HFFc6 (cell line): ENCODE measurements at regions not wholly inside any gene's neighbourhood (a gene's known extent, or its start where the extent isn't known, plus 50 kb on each side); places are given as distances from the start of the nearest gene placed in this dataset.

Source experiments
- DNase-seq: peaks from one replicate; pipeline ENCODE4 v3.0.0-alpha.2; 2018
- H3K27ac Mint-ChIP-seq: 2 replicates; pipeline ENCODE4 v1.8.0; 2020; ENCODE audit warnings: mild to moderate bottlenecking, mixed read lengths
- H3K27me3 Mint-ChIP-seq: 2 replicates; pipeline ENCODE4 v1.8.0; 2021; ENCODE audit warnings: mild to moderate bottlenecking, moderate library complexity, mixed read lengths; ENCODE audit not compliant: insufficient read depth
- H3K36me3 Mint-ChIP-seq: 2 replicates; pipeline ENCODE4 v1.8.0; 2021; ENCODE audit warnings: low read depth, mixed read lengths
- H3K4me1 Mint-ChIP-seq: 2 replicates; pipeline ENCODE4 v1.8.0; 2020; ENCODE audit warnings: low read depth, mixed read lengths
- H3K4me3 Mint-ChIP-seq: 2 replicates; pipeline ENCODE4 v1.8.0; 2020; ENCODE audit warnings: mild to moderate bottlenecking, moderate library complexity, mixed read lengths
- H3K9me3 Mint-ChIP-seq: 2 replicates; pipeline ENCODE4 v1.8.0; 2020; ENCODE audit warnings: mild to moderate bottlenecking, mixed read lengths
- TF ChIP-seq, protein P1 (sequence below): fragments of 200-600 bp; sonication (generic); IDR thresholded peaks from 2 replicates; pipeline ENCODE4 v1.5.0; 2021; ENCODE audit warnings: antibody characterized with exemption, mild to moderate bottlenecking

GRCh38 chr13:107459430-107459829, 755.9 kb downstream of the LIG4 start:
- TF ChIP-seq, protein P1, sequence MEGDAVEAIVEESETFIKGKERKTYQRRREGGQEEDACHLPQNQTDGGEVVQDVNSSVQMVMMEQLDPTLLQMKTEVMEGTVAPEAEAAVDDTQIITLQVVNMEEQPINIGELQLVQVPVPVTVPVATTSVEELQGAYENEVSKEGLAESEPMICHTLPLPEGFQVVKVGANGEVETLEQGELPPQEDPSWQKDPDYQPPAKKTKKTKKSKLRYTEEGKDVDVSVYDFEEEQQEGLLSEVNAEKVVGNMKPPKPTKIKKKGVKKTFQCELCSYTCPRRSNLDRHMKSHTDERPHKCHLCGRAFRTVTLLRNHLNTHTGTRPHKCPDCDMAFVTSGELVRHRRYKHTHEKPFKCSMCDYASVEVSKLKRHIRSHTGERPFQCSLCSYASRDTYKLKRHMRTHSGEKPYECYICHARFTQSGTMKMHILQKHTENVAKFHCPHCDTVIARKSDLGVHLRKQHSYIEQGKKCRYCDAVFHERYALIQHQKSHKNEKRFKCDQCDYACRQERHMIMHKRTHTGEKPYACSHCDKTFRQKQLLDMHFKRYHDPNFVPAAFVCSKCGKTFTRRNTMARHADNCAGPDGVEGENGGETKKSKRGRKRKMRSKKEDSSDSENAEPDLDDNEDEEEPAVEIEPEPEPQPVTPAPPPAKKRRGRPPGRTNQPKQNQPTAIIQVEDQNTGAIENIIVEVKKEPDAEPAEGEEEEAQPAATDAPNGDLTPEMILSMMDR = no peak
- Mint-ChIP-seq H3K27ac (no peak overlapping the region), H3K27me3 (no peaks in the 10 kb centered on the region; the same call in 1 of the 2 replicates), H3K4me1 (no peaks in the 10 kb centered on the region), H3K36me3 (no peaks in the 10 kb centered on the region), H3K4me3 (no peak overlapping the region), H3K9me3 (peaks cover 49% of the 10 kb centered on the region)
- DNase-seq = no peak

DNA sequence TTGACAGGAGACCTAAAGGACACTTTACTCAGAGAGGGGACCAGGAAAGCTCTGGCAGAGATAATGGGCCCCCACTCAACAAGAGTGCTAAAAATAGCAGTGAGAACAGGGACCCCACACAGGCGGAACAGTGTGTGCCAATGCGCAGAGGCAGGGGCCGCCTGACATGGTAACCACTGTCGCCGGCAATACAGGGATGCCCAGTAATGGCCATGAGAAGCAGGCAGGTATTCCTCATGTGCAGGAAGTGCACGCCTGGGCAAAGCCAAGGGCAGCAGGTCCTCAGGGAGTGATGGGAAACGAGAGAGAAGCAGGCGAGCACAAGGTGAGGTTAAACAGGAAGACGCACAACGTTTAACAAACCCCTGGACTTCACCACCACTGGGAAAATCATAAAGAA, 757.1 kb downstream of the LIG4 start:
- Mint-ChIP-seq H3K9me3 (peaks cover 56% of the 10 kb centered on the region), H3K4me3 (no peak overlapping the region), H3K36me3 (no peaks in the 10 kb centered on the region; the same call in 1 of the 2 replicates), H3K27me3 (no peaks in the 10 kb centered on the region; the same call in 1 of the 2 replicates), H3K27ac (no peak overlapping the region), H3K4me1 (no peaks in the 10 kb centered on the region)
- DNase-seq = no peak
- TF ChIP-seq, protein P1 = no peak

DNA sequence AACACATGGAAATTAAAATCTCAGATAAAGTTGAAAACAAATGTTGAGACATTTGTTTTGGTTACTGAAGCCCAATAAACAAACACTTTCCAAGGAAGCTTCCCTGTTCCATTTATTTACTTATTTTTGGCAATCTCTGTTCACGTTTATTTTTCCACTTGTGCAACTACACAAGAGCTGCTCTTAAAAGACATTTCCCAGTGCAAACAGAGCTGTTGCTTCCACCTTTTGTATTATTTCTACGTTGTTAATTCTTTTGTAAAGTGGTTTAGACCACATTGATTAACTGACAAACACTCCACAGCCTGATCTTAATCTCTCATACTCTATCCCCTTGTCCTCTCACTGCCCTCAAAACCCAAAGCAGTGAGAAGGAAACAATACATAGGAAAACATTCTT, 757.6 kb downstream of the LIG4 start:
- H3K36me3 Mint-ChIP-seq = no peaks in the 10 kb centered on the region; the same call in 1 of the 2 replicates
- H3K4me1 Mint-ChIP-seq = no peaks in the 10 kb centered on the region
- H3K27ac Mint-ChIP-seq = no peak overlapping the region
- H3K9me3 Mint-ChIP-seq = peaks cover 57% of the 10 kb centered on the region
- no peak overlapping the region for H3K4me3 Mint-ChIP-seq
- no peaks in the 10 kb centered on the region; the same call in 1 of the 2 replicates for H3K27me3 Mint-ChIP-seq
- TF ChIP-seq, protein P1 = no peak
- no peak for DNase-seq

GRCh38 chr13:107456431-107456830, 758.9 kb downstream of the LIG4 start:
- peaks cover 52% of the 10 kb centered on the region for H3K9me3 Mint-ChIP-seq
- DNase-seq = no peak
- H3K36me3 Mint-ChIP-seq = no peaks in the 10 kb centered on the region; the same call in 1 of the 2 replicates
- no peaks in the 10 kb centered on the region for H3K4me1 Mint-ChIP-seq
- H3K4me3 Mint-ChIP-seq = no peak overlapping the region
- no peak overlapping the region for H3K27ac Mint-ChIP-seq
- TF ChIP-seq, protein P1 = no peak
- no peaks in the 10 kb centered on the region for H3K27me3 Mint-ChIP-seq

- H3K36me3 Mint-ChIP-seq = no peaks in the 10 kb centered on the region; the same call in 1 of the 2 replicates
- TF ChIP-seq, protein P1 = no peak
- H3K4me1 Mint-ChIP-seq = no peaks in the 10 kb centered on the region
- H3K9me3 Mint-ChIP-seq = peaks cover 56% of the 10 kb centered on the region
- no peaks in the 10 kb centered on the region; the same call in 1 of the 2 replicates for H3K27me3 Mint-ChIP-seq
- H3K4me3 Mint-ChIP-seq = no peak overlapping the region
- no peak for DNase-seq
- H3K27ac Mint-ChIP-seq = no peak overlapping the region
Measured at GRCh38 chr13:107452833-107453232, 762.5 kb downstream of the LIG4 start.

DNA sequence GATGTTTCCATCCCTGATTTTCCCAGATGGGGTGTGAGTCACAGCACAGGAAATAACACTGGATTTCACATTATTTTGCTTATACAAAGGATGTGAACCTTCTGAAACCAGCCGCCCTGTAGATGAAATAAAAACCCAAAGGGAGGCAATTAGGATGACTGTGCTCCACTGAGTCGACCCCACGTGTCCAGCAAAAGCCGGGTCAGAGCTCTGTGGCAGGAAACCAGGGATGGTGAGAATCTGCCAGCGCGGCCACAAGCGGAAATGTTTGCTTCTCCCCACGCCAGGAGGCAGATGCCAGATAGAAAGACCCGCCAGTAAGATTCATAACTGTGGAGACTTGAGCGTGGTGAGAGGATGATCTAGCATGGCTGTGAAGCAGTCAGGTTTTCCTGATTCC, 764.4 kb downstream of the LIG4 start:
- no peaks in the 10 kb centered on the region; the same call in 1 of the 2 replicates for H3K27me3 Mint-ChIP-seq
- no peak overlapping the region for H3K27ac Mint-ChIP-seq
- H3K4me3 Mint-ChIP-seq = no peak overlapping the region
- no peaks in the 10 kb centered on the region for H3K4me1 Mint-ChIP-seq
- TF ChIP-seq, protein P1 = no peak
- no peaks in the 10 kb centered on the region; the same call in 1 of the 2 replicates for H3K36me3 Mint-ChIP-seq
- no peak for DNase-seq
- peaks cover 68% of the 10 kb centered on the region for H3K9me3 Mint-ChIP-seq
